HG02763 (cell line): ENCODE measurements at regions not wholly inside any gene's neighbourhood (a gene's known extent, or its start where the extent isn't known, plus 50 kb on each side); places are given as distances from the start of the nearest gene placed in this dataset.
"Not testable (repeated sequence)": the region's sequence is repeated elsewhere in the genome, so short reads cannot be mapped to it uniquely, and the experiment has no call there.

Experiments
- ATAC-seq: cut with Tn5 transposase; IDR thresholded peaks from one replicate; pipeline ENCODE4 v1.9.1; 2021; ENCODE audit warnings: mild to moderate bottlenecking, moderate library complexity; ENCODE audit not compliant: unreplicated experiment

DNA sequence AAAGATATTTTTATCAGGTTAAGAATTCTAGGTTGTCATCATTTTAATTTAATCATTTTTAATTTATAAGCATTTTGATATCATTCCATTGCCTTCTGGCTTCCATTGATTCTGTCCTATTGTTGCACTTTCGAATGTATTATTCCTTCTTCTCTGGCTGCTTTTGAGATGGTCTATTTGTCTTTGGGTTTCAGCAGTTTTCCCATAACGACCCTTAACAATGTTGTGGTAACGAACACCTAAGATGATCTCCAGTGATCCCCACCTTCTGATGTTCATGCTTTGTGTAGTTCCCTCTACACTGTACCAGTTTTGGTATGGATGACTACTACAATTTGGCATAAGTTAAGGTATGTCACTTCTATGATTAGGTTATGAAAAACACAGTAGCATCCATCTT is 59.9 kb downstream of the MINAR1 start:
- no peak for ATAC-seq

GRCh38 chr15:79494384-79494909 is 62.3 kb downstream of the MINAR1 start:
- ATAC-seq: no peak

DNA sequence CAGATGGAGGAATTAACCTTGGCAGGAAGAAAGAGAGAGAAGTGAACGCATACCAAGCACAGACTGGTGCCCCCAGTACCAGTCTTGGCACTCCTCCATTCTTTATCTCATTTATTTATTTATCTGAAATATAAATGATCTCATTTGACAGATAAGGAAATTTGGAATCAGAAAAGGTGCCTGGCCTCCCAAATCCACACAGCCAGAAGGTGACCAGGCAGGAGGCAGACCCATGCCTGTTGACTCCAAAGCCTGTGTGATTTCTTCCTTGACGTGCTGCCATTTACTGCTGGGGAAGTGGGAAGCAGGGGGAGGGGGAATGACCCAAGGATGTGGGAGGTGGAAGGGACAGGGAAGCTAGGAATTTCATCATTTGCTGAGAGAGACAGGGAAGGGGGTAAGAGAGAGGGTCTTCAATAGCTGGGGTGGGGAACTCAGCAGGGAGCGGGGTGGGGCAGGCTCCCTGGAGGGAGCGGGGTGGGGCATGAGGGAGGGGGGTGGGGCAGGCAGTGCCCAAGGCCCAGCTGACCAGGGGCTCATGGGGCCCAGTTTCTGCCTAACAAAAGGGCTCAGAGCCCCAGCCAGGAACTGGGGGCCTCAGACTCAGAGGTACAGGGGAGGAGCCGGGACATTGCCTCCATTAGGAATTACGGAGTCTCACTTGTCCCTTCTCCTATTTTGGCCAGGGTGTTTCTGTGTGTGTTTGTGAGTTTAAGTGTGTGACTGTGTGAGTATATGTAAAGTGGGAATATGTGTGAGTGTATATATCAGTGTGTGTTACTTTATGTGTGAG is 63.0 kb downstream of the MINAR1 start:
- no peak for ATAC-seq

DNA sequence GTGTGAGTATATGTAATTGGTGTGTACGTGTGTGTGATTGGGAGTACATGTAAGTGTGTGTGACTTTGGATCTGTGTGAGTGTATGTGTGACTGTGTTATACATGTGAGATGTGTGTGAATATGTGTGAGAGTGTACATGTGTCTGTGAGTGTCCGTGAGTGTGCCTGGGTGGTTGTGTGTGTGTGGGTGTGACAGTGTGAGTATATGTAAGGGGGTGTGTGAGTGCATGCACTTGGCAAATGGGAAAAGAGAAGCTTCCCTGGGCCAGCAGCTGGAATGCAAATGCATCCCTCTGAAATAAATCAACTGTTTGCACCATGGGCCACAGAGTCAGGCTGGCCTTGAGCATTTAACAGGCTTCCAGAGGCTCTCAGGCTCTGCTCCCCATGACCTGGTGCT is 63.6 kb downstream of the MINAR1 start:
- no peak for ATAC-seq

DNA sequence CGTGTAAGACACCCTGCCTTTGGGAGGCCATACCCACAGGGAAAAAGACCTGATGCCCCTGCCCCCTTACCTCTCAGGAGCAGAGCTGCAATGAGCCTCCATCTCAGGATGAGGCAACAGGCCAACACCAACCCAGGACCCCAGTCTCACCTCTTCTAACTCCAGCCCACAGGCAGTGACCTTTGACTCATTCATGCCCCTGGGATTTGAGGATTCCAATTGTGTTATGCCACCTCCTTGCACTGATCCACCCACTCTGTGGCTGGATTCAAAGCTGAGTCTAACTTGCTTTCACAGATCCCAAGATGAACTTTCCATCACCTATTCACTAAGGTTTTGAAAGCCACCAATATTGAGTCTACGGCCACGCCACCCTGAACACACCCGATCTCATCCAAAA is 64.7 kb downstream of the MINAR1 start:
- no peak for ATAC-seq

DNA sequence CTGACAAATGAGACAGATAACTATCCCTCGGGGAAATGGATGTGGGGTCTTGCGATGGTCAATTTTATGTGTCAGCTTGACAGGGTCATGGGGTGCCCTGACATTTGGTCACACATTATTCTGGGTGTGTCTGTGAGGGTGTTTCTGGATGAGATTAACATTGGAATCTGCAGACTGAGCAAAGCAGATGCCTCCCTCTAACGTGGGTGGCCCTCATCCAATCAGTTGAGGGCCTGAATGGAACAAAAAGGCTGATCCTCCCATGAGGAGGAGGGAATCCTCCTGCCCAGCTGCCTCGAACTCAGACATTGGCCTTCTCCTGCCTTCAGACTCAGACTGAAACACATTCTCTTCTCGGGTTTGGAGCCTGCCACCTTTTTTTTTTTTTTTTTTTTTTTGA is 69.0 kb downstream of the MINAR1 start:
- no peak for ATAC-seq

DNA sequence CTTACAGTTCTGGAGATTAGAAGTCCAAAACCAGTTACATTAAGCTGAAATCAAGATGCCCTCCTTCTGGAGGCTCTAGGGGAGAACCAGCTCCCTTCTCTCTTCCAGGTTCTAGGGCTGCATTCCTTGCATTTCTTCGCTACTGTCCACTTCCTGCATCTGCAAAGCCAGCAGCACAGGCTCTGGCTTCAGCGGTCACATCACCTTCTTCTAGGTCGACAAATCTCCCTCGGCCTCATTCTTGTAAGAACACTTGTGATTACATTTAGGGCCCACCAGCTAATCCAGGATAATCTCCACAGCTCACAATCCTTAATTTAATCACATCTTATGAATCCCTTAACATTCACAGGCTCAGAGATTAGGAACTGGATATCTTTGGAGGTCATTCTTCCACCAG is 73.8 kb downstream of the MINAR1 start:
- no peak for ATAC-seq

- ATAC-seq: not testable (repeated sequence)
These were observed 80.7 kb downstream of the MINAR1 start for GRCh38 chr15:79512844-79513243.

- no peak for ATAC-seq
These were observed 81.3 kb downstream of the MINAR1 start for GRCh38 chr15:79513417-79513816.

GRCh38 chr15:79513940-79514339 is 81.8 kb downstream of the MINAR1 start:
- ATAC-seq: no peak

DNA sequence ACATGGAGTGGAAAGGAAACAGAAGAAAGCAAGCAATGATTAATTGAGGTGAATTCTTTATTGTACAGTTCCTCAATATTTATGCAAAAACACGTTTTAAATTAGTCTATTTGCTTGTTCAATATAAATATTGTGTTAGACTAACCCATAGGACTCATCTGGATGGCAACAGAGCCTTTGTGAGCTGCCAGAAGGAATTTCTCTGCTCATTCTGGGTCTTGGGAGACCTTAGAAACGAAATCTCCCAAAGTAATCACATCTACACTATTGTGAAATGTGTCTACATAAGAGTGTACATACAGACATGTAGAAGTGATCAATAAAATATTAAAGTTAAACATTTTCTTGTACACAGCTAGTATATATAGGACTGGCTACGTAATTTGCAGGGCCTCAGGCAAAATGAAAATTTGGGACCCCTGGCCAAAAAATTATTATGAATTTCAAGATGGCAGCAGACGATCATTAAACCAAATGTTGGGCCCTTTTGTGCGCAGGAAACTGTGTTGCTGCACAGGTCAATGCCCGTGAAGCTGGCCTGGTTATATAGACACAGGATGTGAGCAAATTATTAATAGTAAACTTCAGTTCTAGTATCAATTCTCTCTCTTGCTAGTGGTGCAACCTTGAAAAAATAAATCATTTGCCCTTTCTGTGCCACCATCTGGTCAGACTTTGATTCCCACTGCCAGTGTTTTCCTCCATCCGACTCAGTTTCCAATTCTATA is 83.3 kb downstream of the MINAR1 start:
- no peak for ATAC-seq

- ATAC-seq: no peak
These were observed 84.0 kb downstream of the MINAR1 start for GRCh38 chr15:79516155-79516554.

- ATAC-seq: no peak
These were observed 84.5 kb downstream of the MINAR1 start for GRCh38 chr15:79516646-79517045.

GRCh38 chr15:79519628-79520027 is 87.5 kb downstream of the MINAR1 start:
- ATAC-seq: no peak

- ATAC-seq: no peak
These were observed 88.5 kb downstream of the MINAR1 start for GRCh38 chr15:79520654-79521053.

GRCh38 chr15:79522656-79523055 is 90.5 kb downstream of the MINAR1 start:
- ATAC-seq: no peak

DNA sequence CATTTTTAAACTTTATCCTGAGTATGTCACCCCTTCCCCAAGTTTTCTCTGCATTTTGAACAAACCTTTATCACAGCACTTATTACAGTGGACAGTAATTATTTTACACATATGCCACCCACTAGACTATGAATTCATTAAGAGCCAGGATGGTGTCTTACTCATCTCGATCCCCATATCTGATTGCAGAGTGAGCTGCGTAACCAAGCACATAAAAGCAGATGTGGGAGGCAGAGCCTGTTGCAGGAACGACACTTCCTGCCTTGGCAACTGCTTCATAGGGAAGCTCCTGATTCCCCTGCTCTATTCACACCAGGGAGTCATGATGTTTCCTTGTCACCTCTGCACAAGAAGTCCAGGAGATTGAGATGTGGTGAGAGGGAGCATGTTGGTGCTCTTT is 91.1 kb downstream of the MINAR1 start:
- no peak for ATAC-seq

DNA sequence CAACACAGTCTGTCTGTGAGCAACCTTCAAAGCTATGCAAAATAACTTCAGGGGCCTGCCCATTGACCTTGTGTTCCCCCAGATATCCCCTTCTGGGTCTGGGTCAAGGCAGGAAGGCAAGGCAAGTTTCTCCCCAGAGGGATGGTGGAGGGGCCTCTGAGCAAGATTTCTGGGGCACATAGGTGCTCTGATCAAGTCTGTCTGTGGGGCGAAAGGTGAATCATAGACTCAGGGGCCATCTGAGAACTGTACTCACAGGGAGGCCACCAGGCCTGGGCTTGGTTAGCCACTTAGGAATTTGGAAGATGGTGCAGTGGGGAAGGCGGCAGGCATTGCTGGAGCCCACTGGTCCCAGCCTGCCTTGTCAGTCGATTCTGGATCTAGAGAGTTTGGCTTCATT is 92.4 kb downstream of the MINAR1 start:
- no peak for ATAC-seq

DNA sequence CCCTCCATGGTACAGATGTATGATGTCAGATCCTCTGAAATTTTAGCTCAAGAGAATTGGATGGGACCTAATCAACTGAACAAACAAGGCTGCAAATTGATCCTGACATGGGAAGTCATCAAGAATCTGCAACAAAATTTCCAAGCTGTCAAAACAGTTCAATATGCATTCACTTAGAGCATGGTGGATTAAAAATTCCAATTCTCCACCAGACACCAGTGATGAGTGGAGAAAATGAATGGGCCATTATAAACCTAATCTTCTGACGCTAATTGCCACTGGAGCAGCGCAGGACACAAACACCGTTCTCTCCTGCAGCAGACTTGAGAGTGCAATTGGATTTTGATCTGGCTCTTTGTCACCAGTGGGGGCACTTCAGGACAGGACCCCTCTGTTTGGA is 94.2 kb downstream of the MINAR1 start:
- ATAC-seq: no peak

DNA sequence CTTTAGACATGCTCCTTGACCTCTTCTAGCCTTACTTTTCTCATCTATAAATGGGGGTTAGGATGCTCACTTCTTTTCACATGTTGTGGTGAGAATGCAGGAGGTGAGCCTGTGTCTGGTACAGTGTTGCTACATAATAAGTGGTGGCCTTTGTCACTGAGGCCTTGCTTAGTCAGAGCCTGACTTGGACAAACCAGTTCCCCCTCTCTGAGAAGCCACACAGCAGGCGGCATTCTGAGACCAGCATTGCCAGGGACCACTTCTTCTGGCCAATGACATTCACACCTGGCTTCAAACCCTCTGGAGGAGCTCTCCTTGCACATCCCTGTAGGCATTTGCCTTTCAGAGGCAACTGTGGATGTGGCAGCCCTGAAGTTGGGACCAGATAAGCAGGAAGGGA is 95.7 kb downstream of the MINAR1 start:
- no peak for ATAC-seq

DNA sequence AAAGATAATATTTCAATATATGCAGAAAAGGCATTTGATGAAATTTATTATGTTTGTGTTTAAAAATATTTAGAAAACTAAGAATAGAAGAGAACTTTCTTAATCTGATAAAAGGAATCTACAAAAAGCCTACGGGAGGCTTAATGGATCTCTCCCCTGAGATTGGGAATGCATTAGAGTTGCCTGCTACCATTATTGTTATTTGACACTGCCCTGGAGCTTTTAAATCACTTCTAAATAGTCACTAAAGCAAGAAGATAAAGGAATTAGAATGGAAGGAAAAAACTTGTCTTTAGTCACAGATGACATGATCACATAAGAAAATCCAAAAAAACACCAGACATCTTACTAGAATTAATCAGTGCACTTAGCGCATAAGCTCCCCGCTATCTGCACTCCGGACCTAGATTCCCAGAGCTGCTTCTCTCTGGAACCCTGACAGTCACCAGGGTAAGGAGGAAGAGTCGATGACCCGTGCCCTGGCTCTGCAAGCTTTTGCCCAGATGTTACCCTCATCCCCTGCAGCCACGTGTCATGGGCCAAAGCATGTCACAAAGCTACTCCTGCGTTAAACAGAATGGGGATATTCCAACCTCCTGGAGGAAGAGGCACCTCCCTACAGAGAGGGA is 97.1 kb downstream of the MINAR1 start:
- ATAC-seq: no peak

GRCh38 chr15:79535536-79535935 is 103.4 kb downstream of the MINAR1 start:
- ATAC-seq: no peak
